ENCODE measurements at regions not wholly inside any gene's neighbourhood (a gene's known extent, or its start where the extent isn't known, plus 50 kb on each side); places are given as distances from the start of the nearest gene placed in this dataset.

DNA sequence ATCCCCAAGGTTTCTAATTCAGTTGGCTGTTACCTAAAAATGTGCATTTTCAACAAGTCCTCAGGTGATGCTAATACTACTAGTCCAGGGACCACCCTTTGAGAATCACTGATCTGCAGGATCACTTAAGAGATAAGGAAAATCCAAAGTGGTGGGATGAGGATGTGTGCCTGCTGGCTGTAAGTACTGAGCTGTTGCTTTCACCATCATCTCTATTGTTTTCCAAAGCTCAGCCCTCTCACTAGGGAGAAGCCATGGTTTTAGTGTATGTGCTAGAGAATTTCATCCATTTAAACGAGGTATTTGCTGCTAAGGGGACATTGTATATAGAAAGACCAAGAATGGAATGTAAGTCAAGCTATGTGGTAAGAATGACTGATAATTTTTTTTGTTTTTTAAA, 202.3 kb downstream of the KIF21A start:
- DNase-seq = no peak

DNA sequence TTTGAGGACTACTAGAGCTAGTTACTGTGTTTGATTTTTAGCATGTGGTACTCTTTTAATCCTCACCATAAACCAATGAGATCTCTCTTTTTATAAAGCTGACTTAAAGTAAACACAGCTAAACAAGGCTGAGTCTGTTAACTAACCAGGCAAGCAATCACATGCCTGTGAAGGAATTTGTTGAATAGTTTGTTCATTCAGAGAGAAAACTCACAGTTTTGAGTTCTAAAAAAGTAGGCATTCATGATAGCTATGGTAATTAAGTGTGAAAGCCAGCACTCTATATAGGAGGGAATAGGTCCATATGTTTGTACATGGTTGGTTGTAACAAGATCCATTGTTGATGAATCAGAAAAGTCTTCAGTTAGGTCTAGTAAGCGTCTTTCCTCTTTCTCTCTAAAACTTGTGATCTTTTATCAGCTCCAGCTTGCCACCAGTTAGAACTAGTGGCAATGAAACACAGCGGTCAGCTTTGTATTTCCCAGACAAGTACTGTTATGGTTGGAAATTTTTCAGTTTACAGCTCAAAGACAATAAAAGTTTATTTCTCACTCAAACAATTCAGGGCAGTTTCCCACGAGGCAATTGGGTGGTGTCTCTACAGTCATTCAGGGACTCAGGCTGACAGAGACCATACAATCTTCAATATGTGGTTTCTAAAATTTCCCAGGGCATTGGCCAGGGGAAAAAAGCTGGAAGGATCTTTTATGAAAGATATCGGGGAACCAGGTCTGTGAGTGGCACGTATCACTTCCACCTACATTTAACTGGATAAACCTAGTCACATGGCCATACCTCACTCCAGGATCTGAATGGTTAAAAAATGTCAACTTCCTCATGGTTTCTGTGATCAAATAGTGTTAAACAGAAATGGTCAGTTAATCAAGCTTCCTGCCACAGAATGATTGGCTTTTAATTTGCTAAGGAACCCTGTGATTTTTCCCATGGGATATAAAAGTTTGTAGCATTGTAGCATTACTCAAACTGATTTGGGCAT, 203.1 kb downstream of the KIF21A start:
- DNase-seq = no peak

DNA sequence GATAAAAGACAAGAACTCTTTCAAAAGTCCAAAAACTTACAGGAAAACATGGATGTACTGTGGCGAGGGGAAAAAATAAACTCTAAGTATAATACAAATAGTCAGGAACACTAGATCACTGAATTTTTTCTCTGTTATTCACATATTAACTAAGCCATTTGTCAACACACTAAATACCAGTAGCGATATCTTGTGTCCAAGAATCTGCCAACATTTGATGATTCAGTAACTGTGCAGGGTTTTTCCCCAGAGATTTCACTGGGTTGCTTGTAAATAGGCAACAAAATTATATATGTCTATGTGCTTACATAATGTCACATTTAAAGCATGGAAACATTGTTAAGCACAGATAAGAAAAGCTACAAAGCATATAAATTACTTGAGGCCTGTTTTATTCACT, 205.9 kb downstream of the KIF21A start:
- DNase-seq = no peak

DNA sequence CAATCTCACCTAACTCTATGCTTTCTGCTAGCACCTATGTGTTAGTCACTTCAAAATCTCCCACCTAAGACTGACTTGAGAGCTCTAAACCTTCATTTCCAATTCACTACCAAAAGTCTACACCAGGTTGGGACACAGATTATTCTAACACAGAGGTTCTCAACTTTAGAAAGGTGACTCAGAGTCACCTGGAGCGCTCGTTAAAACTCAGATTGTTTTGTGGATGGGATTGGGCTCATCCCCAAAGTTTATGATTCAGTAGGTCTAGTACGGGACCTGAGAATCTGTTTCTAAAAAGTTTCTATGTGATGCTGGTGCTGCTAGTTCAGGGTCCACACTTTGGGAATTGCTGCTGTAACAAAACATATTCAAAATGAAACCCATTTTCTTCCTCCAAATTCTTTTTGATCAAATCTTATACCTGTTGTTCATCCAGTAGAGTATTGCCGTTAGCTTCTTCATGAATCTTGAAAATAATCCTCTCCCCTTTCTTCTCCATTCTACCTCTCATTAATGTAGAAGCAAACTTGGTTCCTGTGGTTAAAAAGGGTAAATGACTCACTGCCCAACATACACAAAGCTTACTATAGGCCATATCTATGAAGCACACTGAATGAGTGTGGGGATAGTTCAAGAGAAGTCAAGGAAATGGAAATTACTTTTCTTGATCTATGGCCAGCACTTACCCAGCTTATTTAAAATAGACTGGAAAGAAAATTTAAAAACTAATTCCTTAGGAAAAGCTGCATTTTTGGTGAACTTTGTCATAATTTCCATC, 206.7 kb downstream of the KIF21A start:
- DNase-seq = no peak

DNA sequence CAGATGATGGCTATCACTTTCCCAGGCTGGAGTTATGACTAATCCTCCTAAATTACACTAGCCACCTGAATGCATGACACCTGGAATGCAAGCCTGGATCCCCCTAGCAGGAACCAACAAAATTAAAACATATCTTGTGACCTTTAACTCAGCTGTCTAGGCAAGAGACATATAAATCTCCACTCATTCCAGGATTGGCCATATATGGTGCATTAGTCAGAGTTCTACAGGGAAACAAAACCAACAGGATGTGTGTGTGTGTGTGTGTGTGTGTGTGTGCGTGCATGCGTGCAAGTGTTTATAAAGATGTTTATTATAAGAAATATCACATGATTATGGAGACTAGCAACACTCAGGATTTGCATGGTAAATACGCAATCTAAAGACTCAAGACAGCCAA, 212.8 kb downstream of the KIF21A start:
- DNase-seq = no peak

DNA sequence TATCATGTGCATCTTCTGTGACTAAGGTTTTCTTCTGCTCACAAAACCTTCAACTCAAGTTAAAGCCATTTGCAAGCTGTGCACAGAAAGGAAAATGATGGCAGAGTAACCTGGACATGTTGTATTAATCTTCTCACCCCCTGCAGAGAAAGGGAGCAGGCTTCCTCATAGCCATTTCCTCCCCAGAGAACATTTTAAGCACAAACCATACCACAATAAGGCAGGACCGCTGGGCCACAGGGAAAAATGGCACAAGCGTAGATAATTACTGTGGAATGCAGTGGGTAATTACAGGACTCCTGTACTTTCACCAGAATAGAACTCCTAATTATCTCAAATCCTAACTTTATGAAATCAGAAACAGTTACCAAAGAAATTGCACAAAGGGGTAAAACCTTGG, 215.7 kb downstream of the KIF21A start:
- no peak for DNase-seq

DNA sequence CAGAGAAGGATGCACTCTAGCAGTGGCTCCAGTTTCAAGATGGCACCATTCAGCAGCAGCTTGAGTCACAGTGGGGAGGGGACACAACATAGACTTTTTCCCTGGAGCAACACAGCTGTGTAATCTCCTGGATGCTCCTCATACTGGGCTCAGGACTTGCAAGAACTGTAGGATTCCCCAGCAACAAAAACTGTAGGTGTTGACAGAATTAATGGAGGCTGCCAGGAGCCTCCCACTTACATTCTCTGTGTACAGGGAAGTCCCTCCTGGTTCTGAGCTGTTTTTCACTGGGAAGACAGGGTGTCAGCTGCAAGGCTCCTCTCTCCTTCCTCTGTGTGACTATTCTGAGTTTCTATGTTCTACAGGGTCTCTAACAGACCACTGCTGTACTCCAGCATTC, 217.9 kb downstream of the KIF21A start:
- no peak for DNase-seq

DNA sequence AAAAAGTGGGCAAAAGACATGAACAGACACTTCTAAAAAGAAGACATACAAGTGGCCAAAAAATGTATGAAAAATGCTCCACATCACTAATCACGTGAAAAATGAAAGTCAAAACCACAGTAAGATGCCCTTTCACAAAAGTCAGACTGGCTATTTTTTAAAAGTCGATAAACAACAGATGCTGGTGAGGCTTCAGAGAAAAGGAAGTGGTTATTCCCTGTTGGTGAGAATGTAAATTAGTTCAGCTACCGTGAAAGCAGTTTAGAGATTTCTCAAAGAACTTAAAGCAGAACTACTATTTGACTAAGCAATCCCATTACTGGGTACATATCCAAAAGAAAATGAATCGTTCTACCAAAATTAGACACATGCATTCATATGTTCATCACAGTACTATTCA, 237.0 kb downstream of the KIF21A start:
- no peak for DNase-seq

DNA sequence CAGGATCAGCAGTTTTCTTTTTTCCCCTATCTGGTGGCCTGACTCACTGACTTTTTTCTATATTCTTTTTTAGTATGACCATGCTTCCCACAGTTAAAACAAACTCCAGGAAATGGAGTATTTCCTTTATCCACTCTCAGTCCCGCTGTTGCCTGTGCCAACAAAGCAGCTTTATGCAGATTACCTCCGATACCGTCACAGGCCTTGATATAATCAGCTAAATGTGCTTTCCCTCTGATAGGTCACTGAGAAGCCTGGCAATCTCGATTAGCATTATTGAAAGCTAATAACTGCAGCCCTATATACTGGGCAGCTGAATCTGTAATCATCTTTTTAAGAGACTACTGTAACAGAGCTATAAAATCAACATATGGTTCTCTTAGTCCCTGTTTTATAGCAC, 243.6 kb downstream of the KIF21A start:
- no peak for DNase-seq

DNA sequence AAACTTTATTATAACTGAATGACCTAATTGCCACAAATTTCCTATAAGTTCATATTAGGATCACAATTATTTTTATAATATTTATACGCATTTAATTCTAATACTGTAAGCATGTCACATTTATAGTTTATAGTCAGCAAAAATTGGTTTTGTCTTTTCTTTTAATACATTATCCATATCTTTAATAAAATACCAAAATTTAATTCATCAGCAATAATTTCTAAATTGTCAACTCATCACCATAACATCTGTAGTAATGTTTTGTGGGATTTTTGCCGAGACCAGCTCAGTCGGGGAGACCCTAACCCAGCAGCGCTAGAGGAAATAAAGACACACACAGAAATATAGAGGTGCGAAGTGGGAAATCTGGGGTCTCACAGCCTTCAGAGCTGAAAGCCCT, 254.2 kb downstream of the KIF21A start:
- no peak for DNase-seq

DNA sequence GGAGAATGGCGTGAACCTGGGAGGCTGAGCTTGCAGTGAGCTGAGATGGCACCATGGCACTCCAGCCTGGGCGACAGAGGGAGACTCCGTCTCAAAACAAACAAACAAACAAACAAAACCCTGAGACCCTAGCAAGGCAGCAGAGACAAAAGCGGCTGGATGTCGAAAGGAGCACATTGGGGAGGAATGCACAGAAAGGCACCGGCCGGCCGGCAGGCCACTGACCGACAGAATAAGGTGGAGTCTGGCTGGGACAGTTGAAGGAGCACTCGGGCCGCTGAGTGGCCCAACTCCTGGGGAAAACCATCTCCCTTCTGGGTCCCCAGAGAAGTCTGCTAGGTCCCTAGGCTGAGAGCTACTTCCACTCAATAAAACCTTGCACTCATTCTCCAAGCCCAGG, 256.2 kb downstream of the KIF21A start:
- DNase-seq = no peak

DNA sequence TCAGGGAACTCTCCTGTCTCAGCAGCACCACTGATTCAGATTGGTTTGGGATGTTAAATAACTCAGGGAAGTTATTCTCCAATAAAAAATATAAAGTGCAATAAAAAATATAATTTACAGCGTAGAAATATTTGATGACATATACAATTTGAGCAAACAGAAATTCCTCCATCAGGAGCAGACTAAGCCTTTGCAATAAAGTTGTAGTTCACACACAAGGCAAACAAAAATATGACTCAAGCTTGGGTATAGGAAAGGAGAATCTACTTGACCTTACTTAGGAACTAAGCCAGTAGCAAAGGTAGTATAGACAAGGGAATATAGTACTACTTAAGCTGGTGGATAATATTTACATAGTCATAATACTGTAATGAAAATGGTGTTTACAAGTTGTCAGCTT, 264.1 kb downstream of the KIF21A start:
- no peak for DNase-seq

DNA sequence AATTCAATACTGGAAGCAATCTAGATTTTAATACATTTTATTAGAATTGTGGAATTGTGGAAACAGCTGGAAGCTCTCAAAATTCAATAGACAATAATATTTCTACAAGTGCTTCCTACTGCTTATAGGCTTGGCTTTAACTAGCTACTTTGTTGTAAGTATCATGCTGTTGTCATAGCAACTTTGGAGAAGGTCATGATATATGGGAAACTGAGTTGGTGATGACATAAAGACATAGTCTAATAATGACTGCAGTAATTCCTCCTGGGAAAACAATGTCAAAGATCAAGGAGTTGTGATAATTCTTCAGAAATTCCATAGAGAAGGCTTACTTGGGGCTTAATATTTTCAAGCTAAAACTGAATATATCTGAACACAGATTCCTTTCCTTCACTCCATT, 266.6 kb downstream of the KIF21A start:
- DNase-seq = no peak

DNA sequence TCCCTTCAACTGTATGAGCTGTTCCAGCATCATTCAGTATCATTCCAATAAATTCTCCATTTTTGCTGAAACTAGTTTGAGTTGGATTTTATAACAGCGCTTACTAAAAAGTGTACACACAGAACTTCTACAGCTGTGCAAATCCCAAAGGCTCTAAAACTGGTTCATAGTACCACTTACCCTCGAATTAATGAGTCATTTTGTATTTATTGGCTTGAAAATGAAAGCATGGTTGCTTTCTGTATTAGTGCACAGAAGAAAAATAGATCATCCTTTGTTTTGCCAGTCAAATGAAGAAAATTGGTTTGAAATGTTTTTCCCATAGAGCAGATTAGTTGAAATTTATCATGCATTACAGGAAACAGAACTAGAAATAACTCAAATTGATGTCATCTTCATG, 268.3 kb upstream of the CPNE8 start:
- no peak for DNase-seq

DNA sequence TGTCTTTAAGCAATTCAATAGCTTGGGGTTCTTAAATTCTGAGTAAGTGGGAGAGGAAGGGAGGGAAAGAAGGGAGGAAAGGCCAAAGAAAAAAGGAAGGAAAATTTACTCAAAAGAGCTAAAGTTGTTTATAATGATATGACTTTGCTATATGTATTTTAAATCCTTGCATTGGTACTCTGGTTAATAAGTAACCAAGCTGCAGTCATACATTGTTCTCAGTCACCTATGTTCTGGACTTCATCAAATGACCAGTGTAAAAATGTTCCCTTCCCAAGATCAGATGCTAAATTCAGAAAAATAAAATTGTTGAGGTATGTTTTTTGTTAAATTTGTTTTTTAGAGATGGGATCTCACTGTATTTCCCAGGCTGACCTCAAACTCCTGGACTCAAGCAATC, 259.9 kb upstream of the CPNE8 start:
- no peak for DNase-seq

DNA sequence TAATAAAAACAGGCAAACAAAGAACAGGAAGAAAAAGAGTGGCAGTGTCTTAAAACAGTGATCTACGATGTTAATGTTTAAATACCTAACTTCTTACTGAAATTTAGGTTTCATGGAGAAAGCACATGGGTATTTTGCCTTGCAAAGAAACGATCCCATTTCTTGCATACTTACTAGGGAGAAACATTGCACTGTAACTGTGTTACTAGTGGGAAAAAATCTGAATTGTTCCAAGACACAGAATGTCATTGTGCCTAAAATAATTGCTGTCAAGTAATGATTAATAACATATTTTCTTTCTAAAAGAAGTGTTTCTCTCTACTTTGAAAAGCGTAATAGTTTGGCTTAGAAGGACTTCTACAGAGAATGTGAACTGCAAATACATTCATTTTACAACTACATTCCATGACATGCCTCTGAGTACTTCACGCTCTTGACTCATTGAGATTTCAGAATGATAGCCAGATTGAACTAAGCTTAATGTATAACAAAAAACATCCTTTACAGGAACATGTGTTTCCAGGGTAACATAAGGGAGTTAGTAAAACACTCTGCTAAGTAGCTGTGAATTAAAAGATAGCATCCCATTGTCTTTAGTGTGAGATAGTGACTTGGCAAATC, 256.2 kb upstream of the CPNE8 start:
- DNase-seq = no peak

DNA sequence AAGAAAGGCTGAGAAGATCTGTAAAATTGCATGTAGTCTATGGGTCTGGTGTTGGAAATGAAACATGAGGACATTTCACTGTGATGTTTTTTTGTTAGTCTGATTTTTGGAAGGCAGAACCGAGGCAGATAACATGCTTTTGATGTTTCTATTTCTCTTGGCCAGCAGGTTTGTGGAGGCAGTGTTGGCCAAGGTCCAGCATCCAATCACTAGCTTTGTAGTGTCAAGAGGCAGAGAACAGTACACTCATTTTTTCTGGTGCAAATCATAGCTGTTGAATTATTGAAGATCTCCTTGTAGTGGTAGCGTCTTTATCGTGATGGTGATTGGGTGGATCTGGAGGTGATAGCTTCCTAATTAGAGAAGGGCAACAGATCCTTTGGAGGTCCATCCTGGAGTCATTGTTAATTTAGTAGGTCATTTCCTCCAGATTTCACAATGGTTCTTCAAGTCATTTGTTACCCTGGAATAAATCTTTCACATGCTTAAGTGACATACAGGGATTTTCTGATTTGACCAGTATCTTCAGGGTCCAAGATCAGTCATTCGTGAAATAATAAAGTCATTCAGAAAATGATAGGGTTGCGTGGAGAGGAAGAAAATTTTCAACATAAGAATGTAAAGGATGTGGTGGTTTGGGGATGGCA, 252.4 kb upstream of the CPNE8 start:
- no peak for DNase-seq

DNA sequence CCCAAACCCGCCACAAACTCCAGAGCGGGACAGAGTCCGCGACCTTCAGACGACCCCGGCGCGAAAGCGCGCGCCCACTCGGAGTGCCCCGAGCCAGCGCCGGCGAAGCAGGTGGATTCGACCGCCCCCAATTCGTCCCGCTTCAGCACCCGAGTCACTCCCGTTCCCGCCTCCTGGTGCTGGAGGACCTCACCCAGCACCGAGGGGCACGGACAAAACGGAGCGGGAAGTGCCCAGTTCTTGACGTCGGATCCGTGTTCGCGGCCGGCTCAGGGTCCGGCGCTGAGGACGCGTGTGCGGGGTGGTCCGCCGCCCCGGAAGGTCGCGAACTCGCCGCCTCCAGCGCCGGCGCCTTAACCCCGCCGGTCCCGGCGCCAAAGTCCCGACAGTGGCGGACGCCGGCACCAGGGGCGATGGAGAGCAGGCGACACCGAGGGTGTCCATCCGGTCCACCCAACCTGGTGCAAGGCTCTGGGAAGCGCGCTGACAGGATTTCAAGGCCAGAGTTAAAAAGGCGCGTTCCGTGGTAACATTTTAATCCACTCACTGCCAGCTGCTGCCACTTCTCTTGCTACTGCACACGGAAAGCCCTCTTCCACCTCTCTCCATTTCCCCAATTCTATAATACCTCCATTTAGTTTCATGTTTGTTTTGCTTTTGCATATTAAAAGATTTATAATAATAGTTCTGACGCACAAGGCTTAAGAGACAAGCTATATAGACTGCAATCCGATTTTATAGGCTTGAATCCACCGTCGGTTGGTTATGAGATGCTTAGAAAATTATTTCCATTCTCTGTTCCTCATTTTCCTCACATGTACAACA, 240.0 kb upstream of the CPNE8 start:
- DNase-seq = peak; percentile 4

DNA sequence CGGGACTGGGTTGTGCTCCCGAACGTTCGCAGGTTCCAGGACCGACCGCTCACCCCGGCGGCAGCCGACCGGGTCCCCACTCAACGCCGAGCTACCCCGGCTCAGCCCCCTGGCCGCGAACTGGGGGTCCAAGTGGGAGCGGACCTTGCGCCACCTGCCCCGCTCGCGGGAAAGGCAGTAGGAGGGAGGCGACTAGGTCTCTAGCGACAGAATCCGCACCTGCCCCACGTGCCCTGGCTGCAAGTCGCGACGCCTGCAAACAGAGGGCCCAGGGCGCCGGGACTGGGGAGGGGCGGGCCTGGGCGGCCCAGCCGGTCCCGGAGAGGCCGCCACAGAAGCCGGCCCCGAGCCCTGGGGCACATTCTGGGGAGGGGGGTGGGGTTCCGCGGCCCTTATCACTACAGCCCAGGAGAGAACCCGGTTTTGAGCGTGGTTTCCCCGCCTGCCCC, 239.2 kb upstream of the CPNE8 start:
- no peak for DNase-seq

DNA sequence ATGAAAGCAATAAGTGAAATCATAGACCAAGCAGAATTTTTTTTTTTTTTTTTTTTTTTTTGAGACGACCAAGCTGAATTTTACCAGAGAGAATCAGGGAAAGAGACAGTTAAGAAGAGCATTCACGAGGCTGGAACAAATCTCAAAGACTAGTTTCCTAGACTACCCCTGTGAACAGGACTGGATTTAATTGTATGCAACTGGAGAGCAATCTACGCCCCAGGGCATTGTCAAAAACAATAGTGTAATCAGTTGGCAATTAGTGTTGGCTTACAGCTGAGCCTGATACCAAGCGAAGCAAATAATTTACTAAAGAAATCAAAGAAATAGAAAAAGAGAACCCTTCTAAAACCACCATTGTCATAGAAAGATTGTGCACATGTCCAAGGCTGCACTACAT, 232.9 kb upstream of the CPNE8 start:
- no peak for DNase-seq

DNA sequence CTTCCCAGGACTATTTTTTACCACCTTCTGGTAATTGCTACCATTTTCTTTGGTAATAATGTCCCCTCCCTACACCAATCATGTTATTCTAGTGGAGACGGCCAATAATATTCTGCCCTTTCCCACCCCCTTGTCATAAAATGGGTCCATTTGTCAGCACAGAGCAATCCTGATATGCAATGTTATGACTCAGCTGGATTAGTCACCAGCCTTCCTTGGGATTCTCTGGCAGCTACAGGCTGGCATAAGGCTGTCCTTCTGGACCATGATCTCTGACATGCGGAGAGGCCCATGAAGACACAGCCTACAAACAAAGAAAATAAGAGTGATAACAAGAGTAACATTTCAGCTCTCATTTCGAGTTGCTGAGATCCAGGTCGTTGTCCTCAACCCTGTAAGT, 222.0 kb upstream of the CPNE8 start:
- DNase-seq = no peak

DNA sequence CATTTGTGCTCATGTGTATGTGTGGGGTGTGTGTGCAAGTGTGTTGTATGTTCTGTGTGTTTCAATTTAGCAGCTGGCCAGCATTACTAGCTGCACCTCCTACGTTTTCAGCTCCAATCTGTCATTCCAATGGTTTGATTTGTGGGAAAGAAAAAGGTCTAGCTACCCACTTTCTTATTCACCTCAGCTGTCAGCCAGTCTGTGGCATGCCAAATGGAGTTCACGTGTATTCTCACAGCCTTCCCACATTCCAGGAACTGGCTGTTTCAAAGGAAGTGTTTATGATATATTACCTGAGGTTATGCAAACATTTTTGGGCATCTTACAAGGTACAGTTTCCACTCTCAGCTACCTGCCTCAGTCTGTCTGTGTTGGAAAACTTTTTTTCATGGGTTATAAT, 220.2 kb upstream of the CPNE8 start:
- no peak for DNase-seq

All from activated naive CD4-positive, alpha-beta T cell treated with Interleukin-2 at 50 U/mL for 16 hours (primary cell).